GM18526 (cell line): ENCODE measurements at regions not wholly inside any gene's neighbourhood (a gene's known extent, or its start where the extent isn't known, plus 50 kb on each side); places are given as distances from the start of the nearest gene placed in this dataset.

Experiments
- POLR2A ChIP-seq: IDR thresholded peaks from 3 replicates; pipeline ENCODE4 v1.6.1; 2011; ENCODE audit not compliant: insufficient read length; ENCODE audit errors: extremely low read depth

- no peak for TF ChIP-seq POLR2A
Measured at GRCh38 chr15:99440551-99441443, 125.0 kb upstream of the MEF2A start.

- no peak for TF ChIP-seq POLR2A
Measured at GRCh38 chr15:99441444-99441800, 124.4 kb upstream of the MEF2A start.

- TF ChIP-seq POLR2A = no peak
Measured at GRCh38 chr15:99441871-99442251, 123.9 kb upstream of the MEF2A start.

GRCh38 chr15:99442252-99442897 is 123.4 kb upstream of the MEF2A start:
- TF ChIP-seq POLR2A = no peak

- TF ChIP-seq POLR2A = no peak
Measured at GRCh38 chr15:99443056-99443756, 122.6 kb upstream of the MEF2A start.

GRCh38 chr15:99443768-99444446 is 121.9 kb upstream of the MEF2A start:
- no peak for TF ChIP-seq POLR2A

- TF ChIP-seq POLR2A = no peak
Measured at GRCh38 chr15:99445272-99445850, 120.4 kb upstream of the MEF2A start.

- no peak for TF ChIP-seq POLR2A
Measured at GRCh38 chr15:99446565-99447496, 119.0 kb upstream of the MEF2A start.

- TF ChIP-seq POLR2A = no peak
Measured at GRCh38 chr15:99447497-99448371, 118.0 kb upstream of the MEF2A start.

GRCh38 chr15:99449514-99449913 is 116.3 kb upstream of the MEF2A start:
- no peak for TF ChIP-seq POLR2A

GRCh38 chr15:99450896-99451358 is 114.9 kb upstream of the MEF2A start:
- no peak for TF ChIP-seq POLR2A

GRCh38 chr15:99451484-99451883 is 114.3 kb upstream of the MEF2A start:
- no peak for TF ChIP-seq POLR2A

- TF ChIP-seq POLR2A = no peak
Measured at GRCh38 chr15:99452010-99452409, 113.8 kb upstream of the MEF2A start.
